Left forelimb (tissue), 1 donor: ENCODE measurements at regions not wholly inside any gene's neighbourhood (a gene's known extent, or its start where the extent isn't known, plus 50 kb on each side); places are given as distances from the start of the nearest gene placed in this dataset.
"Not testable (repeated sequence)": the region's sequence is repeated elsewhere in the genome, so short reads cannot be mapped to it uniquely, and the experiment has no call there.

Experiments used
- DNase-seq: peaks from one replicate; pipeline ENCODE4 v3.0.0-alpha.2; 2018; ENCODE audit warnings: low spot score

GRCh38 chr4:174183259-174183658 lies 100.2 kb downstream of the FBXO8 start:
- no peak for DNase-seq

GRCh38 chr4:174181827-174182226 lies 101.6 kb downstream of the FBXO8 start:
- DNase-seq: no peak

- DNase-seq: no peak
Observed at GRCh38 chr4:174177536-174177935, 105.9 kb downstream of the FBXO8 start.

- not testable (repeated sequence) for DNase-seq
Observed at GRCh38 chr4:174175836-174176235, 107.6 kb downstream of the FBXO8 start.

- no peak for DNase-seq
Observed at GRCh38 chr4:174173360-174173759, 110.1 kb downstream of the FBXO8 start.

GRCh38 chr4:174172274-174172673 lies 111.2 kb downstream of the FBXO8 start:
- DNase-seq: no peak

- DNase-seq: no peak
Observed at GRCh38 chr4:174170906-174171305, 112.6 kb downstream of the FBXO8 start.

GRCh38 chr4:174170091-174170490 lies 113.4 kb downstream of the FBXO8 start:
- no peak for DNase-seq

GRCh38 chr4:174157106-174157607 lies 126.3 kb downstream of the FBXO8 start:
- no peak for DNase-seq

- no peak for DNase-seq
Observed at GRCh38 chr4:174156239-174156826, 127.1 kb downstream of the FBXO8 start.

- no peak for DNase-seq
Observed at GRCh38 chr4:174154215-174154854, 129.1 kb downstream of the FBXO8 start.

- no peak for DNase-seq
Observed at GRCh38 chr4:174152717-174153466, 130.6 kb downstream of the FBXO8 start.

GRCh38 chr4:174147863-174148262 lies 135.6 kb downstream of the FBXO8 start:
- DNase-seq: no peak

- DNase-seq: no peak
Observed at GRCh38 chr4:174144106-174144505, 139.4 kb downstream of the FBXO8 start.

- no peak for DNase-seq
Observed at GRCh38 chr4:174141876-174142275, 141.6 kb downstream of the FBXO8 start.

GRCh38 chr4:174138616-174139015 lies 144.9 kb downstream of the FBXO8 start:
- no peak for DNase-seq

GRCh38 chr4:174137698-174138097 lies 145.8 kb downstream of the FBXO8 start:
- DNase-seq: no peak

GRCh38 chr4:174135936-174136406 lies 147.5 kb downstream of the FBXO8 start:
- no peak for DNase-seq

GRCh38 chr4:174135530-174135929 lies 147.9 kb downstream of the FBXO8 start:
- no peak for DNase-seq

GRCh38 chr4:174134361-174134760 lies 149.1 kb downstream of the FBXO8 start:
- DNase-seq: no peak

- DNase-seq: no peak
Observed at GRCh38 chr4:174133551-174133950, 149.9 kb downstream of the FBXO8 start.

- DNase-seq: no peak
Observed at GRCh38 chr4:174131901-174132300, 151.6 kb downstream of the FBXO8 start.

- no peak for DNase-seq
Observed at GRCh38 chr4:174122705-174123104, 160.8 kb downstream of the FBXO8 start.
